ENCODE measurements at regions not wholly inside any gene's neighbourhood (a gene's known extent, or its start where the extent isn't known, plus 50 kb on each side); places are given as distances from the start of the nearest gene placed in this dataset.
"Not testable (repeated sequence)": the region's sequence is repeated elsewhere in the genome, so short reads cannot be mapped to it uniquely, and the experiment has no call there.

DNA sequence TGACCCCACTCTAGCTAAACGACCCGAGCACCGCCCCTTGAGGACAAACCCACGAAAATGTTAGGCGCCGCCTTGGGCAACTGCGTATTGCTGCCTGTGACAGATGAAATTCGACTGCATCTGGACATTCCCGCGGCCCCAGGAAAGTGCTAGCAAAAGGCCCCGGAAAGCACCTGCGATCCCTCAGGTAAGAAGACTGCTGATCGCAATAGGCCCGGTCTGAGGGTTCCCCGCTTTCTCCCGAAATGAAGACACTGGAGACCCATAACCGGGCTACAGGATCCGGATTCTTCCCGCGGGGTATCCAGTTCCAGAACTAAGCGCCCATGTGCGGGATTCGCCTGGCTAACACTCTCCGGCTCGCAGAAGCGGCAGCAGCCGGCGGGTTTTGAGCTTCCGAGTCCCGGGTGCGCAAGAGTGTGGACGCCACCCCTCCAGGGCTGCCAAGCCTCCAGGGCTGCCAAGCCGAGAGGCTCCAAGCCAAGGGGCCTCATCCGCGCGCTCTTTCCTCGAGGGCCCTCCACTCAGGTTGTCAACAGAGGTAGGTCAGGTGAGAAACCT, 157.9 kb upstream of the NBPF11 start:
- no peak for DNase-seq

- no peak for DNase-seq
Observed at GRCh38 chr1:148308832-148309458, 156.9 kb upstream of the NBPF11 start.

GRCh38 chr1:148307583-148308185, 155.6 kb upstream of the NBPF11 start:
- no peak for DNase-seq

DNA sequence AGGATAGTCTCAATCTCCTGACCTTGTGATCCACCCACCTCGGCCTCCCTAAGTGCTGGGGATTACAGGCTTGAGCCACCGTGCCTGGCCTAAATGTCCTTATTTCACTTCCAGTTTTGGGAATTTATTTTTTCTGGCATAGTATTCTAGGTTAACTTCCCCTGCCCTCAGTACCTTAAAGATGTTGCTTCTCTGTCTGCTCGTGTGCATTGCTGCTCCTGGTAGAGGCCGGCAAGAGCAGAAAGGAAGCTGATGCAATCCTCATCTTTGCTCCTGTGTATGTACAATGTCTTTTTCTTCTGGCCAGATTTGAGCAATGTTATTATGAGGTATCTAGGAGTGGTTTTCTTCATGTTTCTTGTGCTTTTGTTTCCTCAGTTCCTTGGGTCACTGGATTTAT, 152.9 kb upstream of the NBPF11 start:
- not testable (repeated sequence) for DNase-seq

- DNase-seq = not testable (repeated sequence)
Observed at GRCh38 chr1:148302586-148303364, 150.7 kb upstream of the NBPF11 start.

- not testable (repeated sequence) for DNase-seq
Observed at GRCh38 chr1:148297852-148298251, 145.8 kb upstream of the NBPF11 start.

- DNase-seq = no peak
Observed at GRCh38 chr1:148296511-148296910, 144.4 kb upstream of the NBPF11 start.

DNA sequence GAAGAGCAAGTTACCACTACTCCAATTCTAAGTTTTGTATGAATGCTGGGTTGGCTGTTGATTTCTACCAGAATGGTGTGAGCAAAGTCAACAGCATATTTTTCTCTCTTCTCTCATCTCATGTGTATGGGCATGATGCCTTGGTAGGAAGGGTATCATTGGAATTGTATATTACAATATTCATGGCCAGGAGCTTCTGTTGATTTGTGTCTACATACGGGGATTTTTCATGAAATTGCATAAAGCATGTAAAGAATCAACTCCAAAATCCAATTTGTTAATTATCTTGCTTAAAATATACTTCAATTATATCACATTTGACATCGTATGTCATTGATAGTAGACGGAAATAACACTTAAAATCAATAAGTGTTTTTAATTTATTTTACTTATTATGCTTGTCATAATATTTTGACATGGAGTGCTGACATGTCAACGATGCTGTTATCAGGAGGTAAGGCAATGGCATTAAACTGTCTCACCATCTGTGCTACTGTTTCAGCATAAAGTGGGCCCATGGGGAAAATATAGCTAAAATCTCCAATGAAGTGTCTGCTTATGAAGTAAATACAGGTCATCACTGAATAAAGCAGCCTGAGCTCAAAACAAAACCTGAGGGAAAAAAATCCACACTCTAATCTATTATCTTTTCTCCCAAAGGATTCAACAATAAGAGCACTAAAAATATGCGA, 142.2 kb upstream of the NBPF11 start:
- no peak for DNase-seq

DNA sequence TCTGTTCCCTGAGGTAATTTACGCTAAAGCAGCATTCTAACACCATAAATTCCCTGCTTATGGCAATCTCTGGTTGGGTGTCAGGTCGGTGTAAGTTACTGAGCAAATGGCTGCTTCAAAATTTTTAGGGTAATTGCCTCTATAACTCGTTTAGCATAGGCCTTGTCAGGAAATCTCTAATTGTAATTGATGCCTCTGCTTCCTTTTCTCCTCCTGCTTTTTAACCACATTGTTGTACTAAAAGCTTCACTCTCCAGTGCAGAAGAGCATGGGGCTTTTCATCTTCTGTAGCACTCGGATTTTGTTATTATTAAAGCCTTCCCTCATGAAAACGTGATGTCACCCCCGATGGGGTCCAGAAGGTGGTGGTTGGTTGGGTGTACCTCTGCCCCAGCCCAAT, 141.6 kb upstream of the NBPF11 start:
- DNase-seq = no peak

DNA sequence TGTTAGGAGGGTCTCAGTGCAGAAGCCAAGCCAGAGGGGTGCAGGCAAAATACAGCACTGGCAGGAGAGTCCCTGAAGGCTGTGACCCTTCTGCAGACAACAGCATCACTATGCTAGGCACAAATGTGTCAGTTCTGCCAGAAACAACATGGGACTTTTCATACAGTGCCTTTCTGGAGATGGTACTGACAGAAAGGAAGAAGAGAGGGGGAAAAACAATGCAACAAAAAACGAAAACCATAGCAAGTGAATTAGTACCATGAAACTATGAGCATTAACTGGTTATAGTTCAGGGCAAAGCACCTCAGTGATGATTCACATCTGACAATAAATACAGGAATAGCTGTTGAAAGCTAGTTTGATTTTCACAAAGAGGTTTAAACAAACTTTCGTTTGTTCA, 140.8 kb upstream of the NBPF11 start:
- DNase-seq = no peak

DNA sequence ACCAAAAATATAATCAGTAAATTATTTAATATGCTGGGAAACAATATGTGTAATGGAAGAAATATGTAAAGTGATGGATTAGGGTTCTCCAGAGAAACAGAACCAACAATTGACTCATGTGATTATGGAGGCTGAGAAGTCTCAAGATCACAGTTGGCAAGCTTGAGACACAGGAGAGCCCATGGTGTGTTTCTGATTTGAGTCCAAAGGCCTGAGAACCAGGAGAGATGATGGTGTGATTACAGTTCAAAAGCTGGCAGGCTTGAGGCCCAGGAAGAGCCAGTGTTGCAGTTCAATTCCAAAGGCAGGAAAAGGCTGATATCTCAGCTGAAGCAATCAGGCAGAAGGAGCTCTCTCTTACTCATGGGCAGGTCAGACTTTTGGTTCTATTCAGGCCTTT, 138.8 kb upstream of the NBPF11 start:
- no peak for DNase-seq

- DNase-seq = no peak
Observed at GRCh38 chr1:148289647-148290046, 137.6 kb upstream of the NBPF11 start.

DNA sequence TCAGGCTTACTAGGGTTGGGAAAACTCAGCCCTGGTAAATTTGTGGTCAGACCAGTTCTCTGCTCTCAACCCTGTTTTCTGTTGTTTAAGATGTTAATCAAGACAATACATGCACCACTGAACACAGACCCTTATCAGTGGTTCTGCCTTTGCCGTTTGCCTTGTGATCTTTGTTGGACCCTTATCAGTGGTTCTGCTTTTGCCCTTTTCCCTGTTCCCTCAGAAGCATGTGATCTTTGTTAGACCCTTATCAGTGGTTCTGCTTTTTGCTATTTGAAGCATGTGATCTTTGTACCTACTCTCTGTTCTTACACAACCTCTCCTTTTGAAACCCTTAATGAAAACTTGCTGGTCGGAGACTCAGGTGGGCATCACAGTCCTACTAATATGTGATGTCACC, 133.9 kb upstream of the NBPF11 start:
- not testable (repeated sequence) for DNase-seq

DNA sequence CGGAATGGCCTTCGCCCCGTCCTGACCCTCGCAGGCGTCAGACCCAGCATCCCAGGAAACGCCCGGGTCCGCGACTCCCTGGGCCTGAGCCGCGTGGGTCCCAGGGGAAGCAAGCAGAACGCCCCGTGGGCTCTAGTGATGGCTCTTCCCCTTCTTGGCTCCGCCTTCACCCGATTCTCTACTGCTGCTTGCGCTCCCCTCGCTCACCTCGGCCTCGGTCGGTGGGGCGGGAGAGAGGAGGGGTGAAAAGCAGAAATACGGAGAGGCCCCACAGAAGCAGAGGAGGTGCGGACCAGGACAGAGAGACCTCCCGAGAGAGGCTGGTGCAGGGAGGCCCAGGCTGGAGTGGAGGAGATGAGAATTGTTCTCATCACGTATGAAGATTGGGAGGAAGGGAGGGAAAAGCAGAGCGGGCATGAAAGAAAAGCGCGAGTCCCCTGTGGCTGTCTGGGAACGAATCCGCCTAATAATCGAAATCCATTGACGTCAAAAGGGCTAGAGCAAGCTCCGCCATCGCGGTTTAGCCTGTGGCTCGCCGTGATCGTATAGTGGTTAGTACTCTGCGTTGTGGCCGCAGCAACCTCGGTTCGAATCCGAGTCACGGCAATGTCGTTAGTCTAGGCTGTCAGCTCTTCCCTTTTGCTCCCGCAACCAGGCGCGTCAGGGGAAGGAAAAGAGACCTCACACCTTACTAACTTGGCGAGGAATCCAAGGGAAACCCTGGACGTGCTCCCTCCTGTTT, 128.9 kb upstream of the NBPF11 start:
- not testable (repeated sequence) for DNase-seq

DNA sequence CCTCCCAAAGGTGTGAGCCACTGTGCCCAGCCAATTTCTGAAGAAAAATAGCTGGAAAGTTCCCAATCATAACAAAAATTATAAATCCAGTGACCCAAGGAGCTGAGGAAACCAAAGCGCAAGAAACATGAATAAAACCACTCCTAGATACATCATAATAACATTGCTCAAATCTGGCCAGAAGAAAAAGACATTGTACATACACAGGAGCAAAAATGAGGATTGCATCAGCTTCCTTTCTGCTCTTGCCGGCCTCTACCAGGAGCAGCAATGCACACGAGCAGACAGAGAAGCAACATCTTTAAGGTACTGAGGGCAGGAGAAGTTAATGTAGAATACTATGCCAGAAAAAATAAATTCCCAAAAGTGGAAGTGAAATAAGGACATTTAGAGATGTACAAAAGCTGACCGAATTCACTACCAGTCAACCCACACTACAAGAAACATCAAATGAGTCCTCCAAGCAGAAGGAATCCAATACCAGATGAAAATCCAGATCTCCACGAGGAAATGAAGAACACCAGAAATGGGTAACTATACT, 127.0 kb upstream of the NBPF11 start:
- peak; percentile 0 for DNase-seq

- DNase-seq = not testable (repeated sequence)
Observed at GRCh38 chr1:148277865-148278279, 125.8 kb upstream of the NBPF11 start.

GRCh38 chr1:148267066-148267465, 115.0 kb upstream of the NBPF11 start:
- not testable (repeated sequence) for DNase-seq

- DNase-seq = no peak
Observed at GRCh38 chr1:148264374-148265276, 112.5 kb upstream of the NBPF11 start.

DNA sequence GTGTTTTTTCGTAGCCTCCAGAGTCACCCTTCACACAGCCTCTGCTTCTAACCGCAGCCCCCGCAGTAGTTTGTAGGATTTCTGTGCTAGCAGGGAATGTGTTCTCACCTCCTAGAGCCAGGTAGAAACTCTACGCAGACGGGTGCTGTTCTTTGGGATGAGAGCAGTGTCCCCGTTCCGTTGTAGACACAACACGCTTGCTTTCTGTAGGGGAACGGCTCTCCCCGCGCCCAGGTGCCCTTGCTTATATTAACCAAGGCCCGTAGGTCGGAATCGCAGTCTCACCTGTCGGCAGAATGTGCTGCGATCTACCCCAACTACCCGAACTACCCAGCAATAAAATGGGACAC, 111.8 kb upstream of the NBPF11 start:
- DNase-seq = no peak

DNA sequence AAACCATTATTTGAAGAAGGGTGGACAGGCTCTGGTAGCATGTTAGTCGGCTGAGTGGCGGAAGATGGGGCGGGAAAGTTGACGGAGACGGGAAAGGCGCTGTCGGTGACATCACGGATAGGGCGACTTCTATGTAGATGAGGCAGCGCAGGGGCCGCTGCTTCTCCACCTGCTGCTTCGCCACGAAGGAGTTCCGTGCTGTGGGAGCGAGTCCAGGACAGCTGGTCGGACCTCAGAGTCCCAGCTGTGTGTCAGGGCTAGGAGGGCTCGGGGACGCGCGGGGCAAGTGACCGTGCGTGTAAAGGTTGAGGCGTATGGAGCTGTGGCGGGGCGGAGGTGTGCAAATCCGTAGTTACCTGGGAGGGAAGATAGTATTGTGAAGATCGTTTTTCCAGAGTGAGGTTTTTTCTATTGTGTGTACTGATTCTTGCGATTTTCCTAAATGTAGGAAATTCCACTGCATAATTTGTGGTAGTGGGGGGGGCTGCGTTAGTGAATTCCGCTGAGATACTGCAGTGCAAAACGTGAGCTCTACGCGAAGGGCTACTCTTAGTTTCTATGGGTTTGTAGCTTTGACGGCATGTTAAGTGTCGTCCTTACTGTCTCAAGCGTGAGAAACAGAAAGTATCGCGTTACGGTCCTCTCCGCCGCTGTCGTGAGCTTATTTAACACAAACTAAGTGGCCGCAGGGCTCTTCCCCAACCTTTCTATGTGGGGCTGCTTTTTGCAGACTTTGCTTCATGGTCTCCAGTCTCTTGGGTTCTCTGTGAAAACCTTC, 111.2 kb upstream of the NBPF11 start:
- DNase-seq = peak; percentile 38
